ENCODE measurements at regions not wholly inside any gene's neighbourhood (a gene's known extent, or its start where the extent isn't known, plus 50 kb on each side); places are given as distances from the start of the nearest gene placed in this dataset.

- no peak for DNase-seq (ENCODE audit: low spot score)
These were observed 111.9 kb upstream of the UNC5C start for GRCh38 chr4:95660719-95661118.

- DNase-seq (ENCODE audit: low spot score): no peak
These were observed 103.1 kb upstream of the UNC5C start for GRCh38 chr4:95651891-95652290.

- DNase-seq (ENCODE audit: low spot score): no peak
These were observed 95.6 kb upstream of the UNC5C start for GRCh38 chr4:95644417-95644816.

DNA sequence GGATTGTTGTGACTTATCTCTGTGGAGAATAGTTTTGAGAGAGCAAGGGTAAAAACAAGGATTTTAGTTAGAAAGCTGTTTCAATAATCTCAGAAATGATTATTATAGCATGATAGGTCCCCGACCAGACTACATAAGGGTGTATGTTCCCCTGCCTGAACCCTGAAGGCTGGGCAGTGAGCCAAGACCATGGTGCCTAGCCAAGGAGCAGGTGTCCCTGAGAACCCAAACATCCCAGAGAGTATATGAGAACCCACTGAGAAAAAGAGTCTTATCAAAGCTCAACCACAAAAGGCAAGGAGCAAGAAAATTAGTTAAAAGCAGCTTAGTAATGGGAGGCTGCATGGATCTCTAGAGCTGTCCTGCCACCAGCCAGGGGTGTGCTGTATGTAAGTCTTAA lies 94.9 kb upstream of the UNC5C start:
- DNase-seq (ENCODE audit: low spot score): no peak

DNA sequence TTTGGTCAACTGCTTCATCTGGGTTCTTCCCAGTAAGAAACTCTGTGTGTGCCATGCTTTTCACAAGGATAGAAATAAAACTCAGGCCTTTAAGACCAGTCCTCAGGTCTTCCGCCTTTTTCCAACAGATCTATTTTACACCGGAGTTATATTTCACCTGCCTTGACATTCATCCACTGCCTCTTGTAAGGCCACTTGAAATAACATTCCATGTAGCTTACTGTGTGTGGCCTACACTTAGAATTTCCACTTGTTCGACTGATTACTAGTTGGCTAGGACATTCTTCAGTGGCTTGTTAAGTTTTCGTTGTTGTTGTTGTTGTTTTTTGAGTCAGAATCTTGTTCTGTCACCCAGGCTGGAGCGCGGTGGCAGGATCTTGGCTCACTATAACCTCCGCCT lies 92.8 kb upstream of the UNC5C start:
- no peak for DNase-seq (ENCODE audit: low spot score)

DNA sequence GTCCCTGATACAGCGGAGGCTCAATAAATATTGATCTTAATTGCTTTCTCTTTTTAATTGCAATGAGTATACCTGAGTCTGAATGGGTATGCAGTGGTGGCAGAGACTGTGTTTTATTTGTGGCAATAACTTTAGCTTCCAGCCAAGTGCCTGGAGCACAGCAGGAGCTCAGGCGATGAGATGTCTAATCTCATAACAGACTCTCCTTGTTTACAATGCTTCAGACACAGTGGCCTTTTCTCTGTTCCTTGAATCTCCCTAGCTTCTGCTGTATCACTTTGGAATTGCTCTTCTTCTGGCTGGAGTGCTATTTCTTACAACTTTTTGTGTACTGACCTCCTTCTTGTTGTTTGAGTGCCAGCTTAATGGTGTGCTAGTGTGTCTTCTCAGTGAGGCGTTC lies 91.5 kb upstream of the UNC5C start:
- no peak for DNase-seq (ENCODE audit: low spot score)

DNA sequence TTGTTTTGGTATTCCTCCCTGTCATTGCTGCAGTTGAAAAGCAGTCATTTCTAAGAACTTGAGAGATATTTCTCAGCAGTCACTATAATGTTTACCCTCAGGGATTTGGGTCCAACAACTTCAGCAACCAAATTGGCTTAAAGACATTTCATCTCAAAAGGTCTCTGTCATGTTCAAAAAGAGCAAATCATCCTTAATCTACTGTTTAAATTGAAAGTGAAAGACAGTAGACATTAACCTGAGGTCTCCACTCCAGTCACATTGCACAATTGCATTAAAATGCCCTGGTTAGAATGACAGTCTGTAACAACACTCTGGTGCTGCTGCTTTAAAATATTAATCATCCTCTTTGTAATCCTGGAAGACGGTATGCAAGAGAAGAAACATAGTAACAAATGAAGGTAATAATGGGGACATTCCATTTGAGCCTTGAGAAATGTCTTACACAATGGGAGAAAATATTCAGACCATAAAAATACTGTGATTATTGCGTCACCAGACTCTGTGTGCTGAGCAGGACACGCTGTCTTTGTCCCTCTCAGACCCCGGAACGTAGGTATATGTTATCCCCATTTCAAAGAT lies 90.2 kb upstream of the UNC5C start:
- DNase-seq (ENCODE audit: low spot score): no peak

- peak; percentile 10 for DNase-seq (ENCODE audit: low spot score)
These were observed 88.3 kb upstream of the UNC5C start for GRCh38 chr4:95637043-95637600.

GRCh38 chr4:95636061-95636460 lies 87.3 kb upstream of the UNC5C start:
- DNase-seq (ENCODE audit: low spot score): no peak

DNA sequence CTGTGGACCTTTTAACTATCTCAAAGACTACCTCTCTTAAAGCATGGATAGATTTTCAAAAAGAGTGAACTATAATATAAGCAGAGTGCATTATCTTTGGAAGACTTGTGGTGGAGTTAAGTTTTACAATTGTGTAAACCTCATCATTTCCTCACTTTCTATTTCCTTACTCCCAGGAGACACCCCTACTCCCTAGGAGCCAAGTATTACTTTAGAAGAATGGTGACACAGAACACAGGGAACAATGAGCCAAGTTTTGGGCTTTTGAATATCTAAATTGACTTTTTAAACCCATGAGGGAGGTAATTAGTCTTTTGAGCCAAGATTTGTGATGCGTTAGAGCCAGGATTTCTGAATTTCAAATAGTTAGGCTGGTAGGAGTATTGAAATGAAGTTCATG lies 78.9 kb upstream of the UNC5C start:
- DNase-seq (ENCODE audit: low spot score): no peak

GRCh38 chr4:95627024-95627605 lies 78.3 kb upstream of the UNC5C start:
- DNase-seq (ENCODE audit: low spot score): no peak

DNA sequence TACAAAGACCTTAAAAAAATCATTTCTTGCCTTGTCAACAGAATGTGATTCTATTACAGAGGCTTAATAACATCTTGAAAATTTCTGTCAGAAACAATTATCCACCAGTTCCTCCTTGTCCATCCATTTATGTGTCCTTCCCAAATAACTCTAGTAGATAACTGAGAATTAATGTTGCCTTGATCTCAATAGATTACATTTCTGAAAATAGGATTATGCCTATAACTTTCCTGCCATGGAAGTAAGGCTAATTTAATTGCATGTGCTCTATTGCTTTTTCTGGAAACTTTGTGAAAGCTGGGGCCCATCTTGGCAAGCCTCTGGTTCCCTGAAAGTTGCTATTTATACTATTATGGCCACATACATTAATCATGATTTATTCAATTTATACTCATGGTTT lies 76.2 kb upstream of the UNC5C start:
- no peak for DNase-seq (ENCODE audit: low spot score)

DNA sequence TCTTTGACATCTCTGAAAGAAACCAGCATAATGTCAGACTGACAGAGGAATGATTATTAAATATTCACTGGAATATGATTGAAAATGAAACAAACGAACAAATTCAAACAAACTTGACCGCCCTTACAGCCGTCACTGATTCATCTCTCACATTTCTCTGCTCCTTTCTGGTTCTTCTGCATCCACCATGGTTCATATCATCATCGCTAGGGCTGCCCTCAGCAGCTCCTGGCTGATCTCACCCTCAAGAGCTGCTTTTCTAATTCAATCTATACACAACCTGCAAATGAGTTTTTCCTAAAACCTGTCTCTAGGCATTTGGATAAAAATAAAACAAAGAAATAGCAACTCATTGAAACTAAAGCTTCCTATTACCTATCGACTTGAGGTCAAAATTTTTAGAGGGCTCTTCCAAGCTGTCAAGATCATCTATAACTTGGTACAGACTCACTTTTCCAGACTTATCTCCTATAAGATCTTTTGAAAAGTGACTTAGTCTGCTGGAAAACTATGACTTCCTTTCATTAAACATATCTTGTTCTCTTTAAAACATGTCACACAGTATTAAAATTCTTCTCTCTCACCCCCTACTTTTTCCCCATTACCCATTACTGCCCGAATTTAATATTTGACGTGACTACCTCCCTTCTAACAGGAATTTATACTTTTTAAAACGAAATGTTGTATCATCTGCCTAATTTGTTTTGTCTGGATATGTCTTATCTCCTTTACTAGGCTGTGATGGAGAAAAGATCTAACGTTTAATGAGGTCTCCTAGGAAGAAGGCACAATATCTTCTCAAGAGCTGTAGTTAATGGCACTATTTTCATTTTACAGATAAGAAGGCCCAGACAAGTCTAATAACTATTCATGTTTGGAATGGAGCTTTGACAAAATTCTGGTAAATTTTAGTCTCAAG lies 71.0 kb upstream of the UNC5C start:
- no peak for DNase-seq (ENCODE audit: low spot score)

- no peak for DNase-seq (ENCODE audit: low spot score)
These were observed 66.0 kb upstream of the UNC5C start for GRCh38 chr4:95614684-95615205.

- no peak for DNase-seq (ENCODE audit: low spot score)
These were observed 61.3 kb upstream of the UNC5C start for GRCh38 chr4:95610061-95610569.

GRCh38 chr4:95606739-95607138 lies 58.0 kb upstream of the UNC5C start:
- DNase-seq (ENCODE audit: low spot score): no peak

DNA sequence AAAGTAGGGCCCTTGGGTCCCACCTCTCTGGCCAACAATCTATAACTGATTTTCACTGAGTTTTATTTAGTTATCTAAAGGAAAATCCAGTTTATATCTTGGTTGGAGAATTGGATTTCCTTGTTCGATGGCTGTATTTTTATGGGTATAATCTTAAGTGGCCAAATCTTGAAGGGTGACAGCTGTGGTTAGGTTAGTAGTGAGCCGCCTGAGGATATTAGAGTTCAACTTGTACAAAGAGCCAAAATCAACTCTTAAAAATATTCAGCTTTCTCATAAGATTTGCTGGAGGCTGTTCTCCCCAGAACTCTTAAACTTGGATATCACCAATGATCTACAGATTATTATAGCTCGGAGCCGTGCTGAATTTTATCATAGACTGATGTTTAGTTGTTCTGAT lies 54.6 kb upstream of the UNC5C start:
- no peak for DNase-seq (ENCODE audit: low spot score)

DNA sequence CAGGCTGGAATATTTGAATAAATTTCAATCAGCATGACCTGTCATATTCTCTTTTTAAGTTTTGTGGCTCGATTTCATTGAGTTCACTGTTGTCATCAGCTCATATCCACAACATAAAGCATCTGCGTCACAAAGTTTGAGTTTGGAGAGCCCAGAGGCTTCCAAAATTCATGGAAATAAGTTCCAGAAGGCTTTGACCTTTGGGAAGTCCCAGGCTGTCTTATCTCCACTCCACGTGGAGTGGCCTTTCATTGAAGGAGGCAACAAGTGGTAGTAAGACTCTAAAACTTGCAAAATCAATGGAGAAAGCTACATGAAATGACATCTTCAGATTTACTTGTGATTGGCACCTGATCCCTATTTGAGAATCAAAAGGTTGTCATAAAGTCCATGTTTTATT lies 54.1 kb upstream of the UNC5C start:
- DNase-seq (ENCODE audit: low spot score): no peak

- DNase-seq (ENCODE audit: low spot score): no peak
These were observed 52.6 kb upstream of the UNC5C start for GRCh38 chr4:95601356-95601755.

GRCh38 chr4:95599777-95600400 lies 51.1 kb upstream of the UNC5C start:
- DNase-seq (ENCODE audit: low spot score): no peak
